ENCODE measurements at regions not wholly inside any gene's neighbourhood (a gene's known extent, or its start where the extent isn't known, plus 50 kb on each side); places are given as distances from the start of the nearest gene placed in this dataset.

DNA sequence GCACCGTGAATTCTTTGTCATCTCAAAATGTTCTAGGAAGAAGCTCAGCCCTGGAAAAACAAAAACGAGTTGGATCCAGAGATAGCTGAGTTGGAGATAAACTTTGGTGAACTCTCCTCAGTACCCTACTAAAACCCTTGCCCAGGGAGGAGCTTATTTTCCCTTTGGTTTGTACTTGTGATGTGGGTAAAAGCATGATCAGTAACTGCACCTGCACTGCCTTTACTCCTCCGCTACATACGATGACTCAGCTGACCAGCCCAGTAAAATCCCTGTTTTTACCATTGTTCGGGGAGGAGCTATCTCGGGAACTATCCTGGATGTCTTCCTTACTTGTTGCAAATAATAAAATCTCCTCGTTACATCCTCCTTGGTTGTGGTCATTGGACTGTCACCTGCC lies 359.3 kb downstream of the SH2D4B start:
- POLR2A ChIA-PET: interaction anchor here (0.6 kb wide), 1 partner anchor 401 kb away, joined by 3 read pairs; no protein-coding TSS in a partner anchor
- in situ Hi-C loops (cut with MboI) (no loop called here), intact Hi-C loops (cut with micrococcal nuclease; ENCODE audit: unreplicated experiment) (no loop called here)
- Histone ChIP-seq H3K9me3 (replicated peaks; ENCODE audit: control insufficient read depth, insufficient read depth, low read length) (no peaks in the 10 kb centered on the region), H3K9ac (ENCODE audit: control insufficient read depth, insufficient read depth, low read length) (no peak overlapping the region), H2AFZ (ENCODE audit: control insufficient read depth, low read depth, low read length) (no peak overlapping the region), H3K27ac (ENCODE audit: control insufficient read depth, insufficient read depth) (no peak overlapping the region), H3K27me3 (replicated peaks in 1 of 2; ENCODE audit: control insufficient read depth in 2 of 2, insufficient read depth in 2 of 2, low read length in 1 of 2) (no peaks in the 10 kb centered on the region), H3K4me1 (ENCODE audit: control insufficient read depth, insufficient read depth, low read length) (no peaks in the 10 kb centered on the region), H3K4me2 (ENCODE audit: control insufficient read depth, insufficient read depth) (no peak overlapping the region), H3K79me2 (ENCODE audit: control insufficient read depth, insufficient read depth, low read length) (no peaks in the 10 kb centered on the region), H3K36me3 (ENCODE audit: control insufficient read depth in 2 of 2, insufficient read depth in 2 of 2, low read length in 1 of 2) (no peaks in the 10 kb centered on the region), H3K4me3 (no peak overlapping the region), H4K20me1 (ENCODE audit: control insufficient read depth, insufficient read depth) (no peaks in the 10 kb centered on the region)
- TF ChIP-seq SIX5 (IDR thresholded peaks at IDR 0.05; ENCODE audit: low read depth, low read length, severe bottlenecking) (no peak), KAT2A (conservative IDR thresholded peaks at IDR 0.05; ENCODE audit: control insufficient read depth, low read depth, low read length) (no peak), PAX5 (IDR thresholded peaks at IDR 0.05; ENCODE audit: borderline replicate concordance, low read depth, low read length) (no peak), IRF3 (IDR thresholded peaks at IDR 0.05) (no peak), BHLHE40 (IDR thresholded peaks at IDR 0.05; ENCODE audit: borderline replicate concordance in 1 of 2, low read depth in 2 of 2, low read length in 1 of 2) (no peak), NFIC (IDR thresholded peaks at IDR 0.05; ENCODE audit: low read depth, low read length) (no peak), FOXM1 (IDR thresholded peaks at IDR 0.05; ENCODE audit: low read depth, low read length) (no peak)
- whole genome bisulfite sequencing (ENCODE audit: insufficient coverage, insufficient replicate concordance, low lambda C conversion rate, missing lambda C conversion rate): 47% methylated on average over 7 of the region's 7 CpGs
- BruUV-seq (replicated peaks): no TSS peak
- SMC1A ChIA-PET (ENCODE audit: uncharacterized antibody, unreplicated experiment): interaction anchor here (1.3 to 1.5 kb wide), 3 partner anchors 9 to 27 kb away, joined by 3 to 7 read pairs (median 4); no protein-coding TSS in a partner anchor
- ATAC-seq (no peak), DNase-seq (ENCODE audit: low read depth, low spot score) (no peak), FAIRE-seq (no peak)
- CTCF ChIA-PET: interaction anchor here (1.2 to 3.2 kb wide), 2 partner anchors 27 to 42 kb away, joined by 3 to 11 read pairs; no protein-coding TSS in a partner anchor
- RAD21 ChIA-PET (ENCODE audit: unreplicated experiment): no interaction called here
